GM23338 (cell line): ENCODE measurements at regions not wholly inside any gene's neighbourhood (a gene's known extent, or its start where the extent isn't known, plus 50 kb on each side); places are given as distances from the start of the nearest gene placed in this dataset.

Experiments
- ATAC-seq: fragments of 200-7000 bp; cut with Tn5 transposase; 3 replicates; pipeline ENCODE4 v1.9.1; 2020
- DNase-seq: peaks from one replicate; pipeline ENCODE4 v3.0.0-alpha.2; 2015; ENCODE audit warnings: low spot score
- H2AFZ ChIP-seq: fragments of 200-600 bp; sonication (generic); 2 replicates; pipeline ENCODE4 v1.8.0; 2016; ENCODE audit warnings: antibody characterized with exemption, mild to moderate bottlenecking, moderate library complexity
- H3F3A ChIP-seq: fragments of 200-600 bp; sonication (generic); replicated peaks from 2 replicates; pipeline ENCODE4 v1.8.0; 2017; ENCODE audit warnings: antibody characterized with exemption, mixed run types, low read depth
- H3K27ac ChIP-seq: fragments of 200-600 bp; sonication (generic); 2 replicates; pipeline ENCODE4 v1.6.1; 2016; ENCODE audit warnings: low read depth
- H3K27me3 ChIP-seq: fragments of 200-600 bp; sonication (generic); 2 replicates; pipeline ENCODE4 v1.8.0; 2016; ENCODE audit warnings: mild to moderate bottlenecking, mixed run types, moderate library complexity; ENCODE audit not compliant: insufficient read depth
- H3K36me3 ChIP-seq: fragments of 200-600 bp; sonication (generic); 2 replicates; pipeline ENCODE4 v1.8.0; 2016; ENCODE audit warnings: mild to moderate bottlenecking; ENCODE audit not compliant: insufficient read depth
- H3K4me1 ChIP-seq: fragments of 200-600 bp; sonication (generic); 2 replicates; pipeline ENCODE4 v1.8.0; 2016; ENCODE audit warnings: mild to moderate bottlenecking, moderate library complexity; ENCODE audit not compliant: insufficient read depth
- H3K4me2 ChIP-seq: fragments of 200-600 bp; sonication (generic); 2 replicates; pipeline ENCODE4 v1.7.1; 2017; ENCODE audit warnings: mixed run types
- H3K4me3 ChIP-seq: fragments of 200-600 bp; sonication (generic); 2 replicates; pipeline ENCODE4 v1.6.1; 2016; ENCODE audit warnings: mixed run types
- H3K79me2 ChIP-seq: fragments of 200-600 bp; sonication (generic); replicated peaks from 2 replicates; pipeline ENCODE4 v1.8.0; 2017; ENCODE audit warnings: mild to moderate bottlenecking; ENCODE audit not compliant: insufficient read depth
- H3K9me2 ChIP-seq: fragments of 200-600 bp; sonication (generic); 2 replicates; pipeline ENCODE4 v1.8.0; 2017; ENCODE audit not compliant: insufficient read depth
- H4K20me1 ChIP-seq: fragments of 200-600 bp; sonication (generic); replicated peaks from 2 replicates; pipeline ENCODE4 v1.8.0; 2017; ENCODE audit warnings: mild to moderate bottlenecking; ENCODE audit not compliant: insufficient read depth
- H3K27ac Mint-ChIP-seq: 2 replicates; pipeline ENCODE4 v1.8.0; 2020; ENCODE audit warnings: inconsistent platforms, mild to moderate bottlenecking, moderate library complexity, mixed read lengths
- H3K27me3 Mint-ChIP-seq: 3 replicates; pipeline ENCODE4 v1.8.0; 2022; ENCODE audit warnings: low read depth, mild to moderate bottlenecking, moderate library complexity, mixed read lengths, inconsistent platforms; ENCODE audit not compliant: insufficient read depth, poor library complexity
- H3K36me3 Mint-ChIP-seq: 3 replicates; pipeline ENCODE4 v1.8.0; 2021; ENCODE audit warnings: low read depth, mild to moderate bottlenecking, inconsistent platforms, moderate library complexity, mixed read lengths
- H3K4me1 Mint-ChIP-seq: 3 replicates; pipeline ENCODE4 v1.8.0; 2020; ENCODE audit warnings: mild to moderate bottlenecking, inconsistent platforms, mixed read lengths
- H3K4me3 Mint-ChIP-seq: 3 replicates; pipeline ENCODE4 v1.8.0; 2021; ENCODE audit warnings: moderate library complexity, mild to moderate bottlenecking, inconsistent platforms, mixed read lengths
- H3K9me3 Mint-ChIP-seq: 3 replicates; pipeline ENCODE4 v1.8.0; 2020; ENCODE audit warnings: moderate library complexity, mild to moderate bottlenecking, inconsistent platforms, mixed read lengths
- CREB1 ChIP-seq: fragments of 250-450 bp; sonication (Bioruptor Pico); IDR thresholded peaks from 2 replicates; pipeline ENCODE4 v1.5.0; 2020; ENCODE audit warnings: low read depth, mild to moderate bottlenecking, moderate library complexity
- EZH2 ChIP-seq: fragments of 200-600 bp; sonication (generic); IDR thresholded peaks from one replicate; pipeline ENCODE4 v1.8.0; 2017; ENCODE audit warnings: antibody characterized with exemption, mild to moderate bottlenecking, low read depth; ENCODE audit not compliant: unreplicated experiment
- EZH2phosphoT487 ChIP-seq: fragments of 200-600 bp; sonication (generic); IDR thresholded peaks from one replicate; pipeline ENCODE4 v1.8.1; 2018; ENCODE audit warnings: antibody characterized with exemption; ENCODE audit not compliant: unreplicated experiment
- JUNB ChIP-seq: IDR thresholded peaks from one replicate; pipeline ENCODE4 v1.6.1; 2016; ENCODE audit warnings: antibody characterized with exemption; ENCODE audit not compliant: unreplicated experiment
- NANOG ChIP-seq: IDR thresholded peaks from 2 replicates; pipeline ENCODE4 v1.6.1; 2016; ENCODE audit warnings: antibody characterized with exemption, borderline replicate concordance
- POLR2AphosphoS5 ChIP-seq: IDR thresholded peaks from 2 replicates; pipeline ENCODE4 v1.6.1; 2016; ENCODE audit warnings: antibody characterized with exemption, low read depth
- STAT1 ChIP-seq: IDR thresholded peaks from one replicate; pipeline ENCODE4 v1.6.1; 2016; ENCODE audit warnings: antibody characterized with exemption; ENCODE audit not compliant: unreplicated experiment
- ZNF114 ChIP-seq: fragments of 250-450 bp; sonication (Bioruptor Pico); IDR thresholded peaks from 2 replicates; pipeline ENCODE4 v1.5.0; 2020; ENCODE audit warnings: mild to moderate bottlenecking, moderate library complexity
- ZNF331 ChIP-seq: fragments of 250-450 bp; sonication (Bioruptor Pico); IDR thresholded peaks from 2 replicates; pipeline ENCODE4 v1.5.0; 2020; ENCODE audit warnings: low read depth, mild to moderate bottlenecking, moderate library complexity
- ZNF462 ChIP-seq: fragments of 250-450 bp; sonication (Bioruptor Pico); IDR thresholded peaks from 2 replicates; pipeline ENCODE4 v1.5.0; 2020; ENCODE audit warnings: mild to moderate bottlenecking, moderate library complexity
- TF ChIP-seq, protein P1 (sequence below): IDR thresholded peaks from one replicate; pipeline ENCODE4 v1.6.1; 2018; ENCODE audit warnings: antibody characterized with exemption; ENCODE audit not compliant: unreplicated experiment
- TF ChIP-seq, protein P2 (sequence below), 2 experiments: fragments of 200-600 bp in 1 of 2; sonication (generic) in 1 of 2; conservative IDR thresholded peaks; 2 replicates each; pipeline versions ENCODE4 v1.5.1 to v1.6.1; 2016 to 2017; ENCODE audit warnings: antibody characterized with exemption in 2 of 2, low read depth in 2 of 2, mild to moderate bottlenecking in 2 of 2, moderate library complexity in 1 of 2
- TF ChIP-seq, protein P3 (sequence below): IDR thresholded peaks from 2 replicates; pipeline ENCODE4 v1.6.1; 2016; ENCODE audit warnings: antibody characterized with exemption

DNA sequence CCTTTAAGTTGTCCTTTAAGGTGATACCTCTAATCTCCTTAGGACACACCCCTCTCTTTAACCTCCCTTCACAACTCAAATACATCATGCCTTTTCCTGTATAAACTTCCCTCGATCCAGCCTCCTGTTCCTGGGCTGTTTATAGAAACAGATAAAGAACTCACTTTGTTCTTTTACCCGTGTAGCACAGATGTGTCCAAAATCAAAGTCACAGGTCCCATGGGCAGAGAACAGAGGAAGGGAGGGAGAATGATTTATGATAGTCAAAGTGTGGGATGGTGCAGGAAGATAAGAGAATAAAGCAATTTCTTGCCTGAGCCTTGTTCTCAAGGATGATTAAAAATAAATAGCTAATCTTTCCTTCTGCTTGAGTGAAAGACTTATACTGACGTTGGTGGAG, 50.3 kb upstream of the CABCOCO1 start:
- H3K4me1 ChIP-seq, result no peaks in the 10 kb centered on the region
- no peak for TF ChIP-seq STAT1
- no peak for TF ChIP-seq ZNF331 (CRISPR knock-in tag)
- TF ChIP-seq, protein P1, sequence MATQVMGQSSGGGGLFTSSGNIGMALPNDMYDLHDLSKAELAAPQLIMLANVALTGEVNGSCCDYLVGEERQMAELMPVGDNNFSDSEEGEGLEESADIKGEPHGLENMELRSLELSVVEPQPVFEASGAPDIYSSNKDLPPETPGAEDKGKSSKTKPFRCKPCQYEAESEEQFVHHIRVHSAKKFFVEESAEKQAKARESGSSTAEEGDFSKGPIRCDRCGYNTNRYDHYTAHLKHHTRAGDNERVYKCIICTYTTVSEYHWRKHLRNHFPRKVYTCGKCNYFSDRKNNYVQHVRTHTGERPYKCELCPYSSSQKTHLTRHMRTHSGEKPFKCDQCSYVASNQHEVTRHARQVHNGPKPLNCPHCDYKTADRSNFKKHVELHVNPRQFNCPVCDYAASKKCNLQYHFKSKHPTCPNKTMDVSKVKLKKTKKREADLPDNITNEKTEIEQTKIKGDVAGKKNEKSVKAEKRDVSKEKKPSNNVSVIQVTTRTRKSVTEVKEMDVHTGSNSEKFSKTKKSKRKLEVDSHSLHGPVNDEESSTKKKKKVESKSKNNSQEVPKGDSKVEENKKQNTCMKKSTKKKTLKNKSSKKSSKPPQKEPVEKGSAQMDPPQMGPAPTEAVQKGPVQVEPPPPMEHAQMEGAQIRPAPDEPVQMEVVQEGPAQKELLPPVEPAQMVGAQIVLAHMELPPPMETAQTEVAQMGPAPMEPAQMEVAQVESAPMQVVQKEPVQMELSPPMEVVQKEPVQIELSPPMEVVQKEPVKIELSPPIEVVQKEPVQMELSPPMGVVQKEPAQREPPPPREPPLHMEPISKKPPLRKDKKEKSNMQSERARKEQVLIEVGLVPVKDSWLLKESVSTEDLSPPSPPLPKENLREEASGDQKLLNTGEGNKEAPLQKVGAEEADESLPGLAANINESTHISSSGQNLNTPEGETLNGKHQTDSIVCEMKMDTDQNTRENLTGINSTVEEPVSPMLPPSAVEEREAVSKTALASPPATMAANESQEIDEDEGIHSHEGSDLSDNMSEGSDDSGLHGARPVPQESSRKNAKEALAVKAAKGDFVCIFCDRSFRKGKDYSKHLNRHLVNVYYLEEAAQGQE, result no peak
- TF ChIP-seq, protein P2, sequence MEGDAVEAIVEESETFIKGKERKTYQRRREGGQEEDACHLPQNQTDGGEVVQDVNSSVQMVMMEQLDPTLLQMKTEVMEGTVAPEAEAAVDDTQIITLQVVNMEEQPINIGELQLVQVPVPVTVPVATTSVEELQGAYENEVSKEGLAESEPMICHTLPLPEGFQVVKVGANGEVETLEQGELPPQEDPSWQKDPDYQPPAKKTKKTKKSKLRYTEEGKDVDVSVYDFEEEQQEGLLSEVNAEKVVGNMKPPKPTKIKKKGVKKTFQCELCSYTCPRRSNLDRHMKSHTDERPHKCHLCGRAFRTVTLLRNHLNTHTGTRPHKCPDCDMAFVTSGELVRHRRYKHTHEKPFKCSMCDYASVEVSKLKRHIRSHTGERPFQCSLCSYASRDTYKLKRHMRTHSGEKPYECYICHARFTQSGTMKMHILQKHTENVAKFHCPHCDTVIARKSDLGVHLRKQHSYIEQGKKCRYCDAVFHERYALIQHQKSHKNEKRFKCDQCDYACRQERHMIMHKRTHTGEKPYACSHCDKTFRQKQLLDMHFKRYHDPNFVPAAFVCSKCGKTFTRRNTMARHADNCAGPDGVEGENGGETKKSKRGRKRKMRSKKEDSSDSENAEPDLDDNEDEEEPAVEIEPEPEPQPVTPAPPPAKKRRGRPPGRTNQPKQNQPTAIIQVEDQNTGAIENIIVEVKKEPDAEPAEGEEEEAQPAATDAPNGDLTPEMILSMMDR (conservative IDR thresholded peaks at IDR 0.05; ENCODE audit: low read depth in 2 of 2), result no peak
- TF ChIP-seq, protein P3, sequence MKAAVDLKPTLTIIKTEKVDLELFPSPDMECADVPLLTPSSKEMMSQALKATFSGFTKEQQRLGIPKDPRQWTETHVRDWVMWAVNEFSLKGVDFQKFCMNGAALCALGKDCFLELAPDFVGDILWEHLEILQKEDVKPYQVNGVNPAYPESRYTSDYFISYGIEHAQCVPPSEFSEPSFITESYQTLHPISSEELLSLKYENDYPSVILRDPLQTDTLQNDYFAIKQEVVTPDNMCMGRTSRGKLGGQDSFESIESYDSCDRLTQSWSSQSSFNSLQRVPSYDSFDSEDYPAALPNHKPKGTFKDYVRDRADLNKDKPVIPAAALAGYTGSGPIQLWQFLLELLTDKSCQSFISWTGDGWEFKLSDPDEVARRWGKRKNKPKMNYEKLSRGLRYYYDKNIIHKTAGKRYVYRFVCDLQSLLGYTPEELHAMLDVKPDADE, result no peak
- no peak for TF ChIP-seq ZNF114 (CRISPR knock-in tag)
- no peak for TF ChIP-seq EZH2phosphoT487
- no peak for TF ChIP-seq POLR2AphosphoS5
- TF ChIP-seq NANOG, result no peak
- no peak for TF ChIP-seq ZNF462 (CRISPR knock-in tag)
- TF ChIP-seq CREB1 (CRISPR knock-in tag), result no peak
- TF ChIP-seq EZH2, result no peak
- TF ChIP-seq JUNB, result no peak
- no peak for DNase-seq
- no peaks in the 10 kb centered on the region for H3K9me2 ChIP-seq
- Mint-ChIP-seq H3K4me1 (peaks cover 3% of the 10 kb centered on the region; the same call in 2 of the 3 replicates), H3K4me3 (no peak overlapping the region), H3K9me3 (no peaks in the 10 kb centered on the region), H3K27me3 (peaks cover 4% of the 10 kb centered on the region), H3K27ac (no peak overlapping the region), H3K36me3 (no peaks in the 10 kb centered on the region)
- H3K4me2 ChIP-seq, result no peak overlapping the region
- no peaks in the 10 kb centered on the region for H4K20me1 ChIP-seq
- H3K79me2 ChIP-seq, result no peaks in the 10 kb centered on the region
- no peak overlapping the region for H3K4me3 ChIP-seq
- no peaks in the 10 kb centered on the region for H3F3A ChIP-seq
- no peaks in the 10 kb centered on the region for H3K36me3 ChIP-seq
- no peaks in the 10 kb centered on the region for H3K27me3 ChIP-seq
- ATAC-seq, result no peak
- H2AFZ ChIP-seq, result peak overlapping the region; percentile 29; the same call in 1 of the 2 replicates
- H3K27ac ChIP-seq, result no peak overlapping the region
